GM12864 (cell line): ENCODE measurements at regions not wholly inside any gene's neighbourhood (a gene's known extent, or its start where the extent isn't known, plus 50 kb on each side); places are given as distances from the start of the nearest gene placed in this dataset.
"Not testable (repeated sequence)": the region's sequence is repeated elsewhere in the genome, so short reads cannot be mapped to it uniquely, and the experiment has no call there.

Experiments used
- DNase-seq: peaks from one replicate; pipeline ENCODE4 v3.0.0-alpha.2; 2011; ENCODE audit warnings: low read depth
- H3K4me3 ChIP-seq: 2 replicates; pipeline ENCODE4 v1.5.1; 2011; ENCODE audit warnings: mild to moderate bottlenecking, low read depth, low read length, control low read depth
- CTCF ChIP-seq: IDR thresholded peaks from 2 replicates; pipeline ENCODE4 v1.5.1; 2011; ENCODE audit warnings: low read depth, mild to moderate bottlenecking, moderate library complexity, low read length, control low read depth, inconsistent platforms; ENCODE audit errors: missing control alignments

GRCh38 chr6:159421586-159421985 is 252.4 kb downstream of the FNDC1 start:
- TF ChIP-seq CTCF = no peak
- DNase-seq = no peak
- no peak overlapping the region for H3K4me3 ChIP-seq

GRCh38 chr6:159418997-159419396 is 249.8 kb downstream of the FNDC1 start:
- TF ChIP-seq CTCF = no peak
- no peak for DNase-seq
- no peak overlapping the region for H3K4me3 ChIP-seq

GRCh38 chr6:159416891-159417560 is 247.8 kb downstream of the FNDC1 start:
- TF ChIP-seq CTCF = no peak

GRCh38 chr6:159415540-159415939 is 246.3 kb downstream of the FNDC1 start:
- no peak overlapping the region for H3K4me3 ChIP-seq
- no peak for TF ChIP-seq CTCF
- no peak for DNase-seq

More at GRCh38 chr6:159416891-159417560, 247.8 kb downstream of the FNDC1 start:
- no peak for DNase-seq
- no peak overlapping the region for H3K4me3 ChIP-seq

GRCh38 chr6:159414711-159415110 is 245.5 kb downstream of the FNDC1 start:
- no peak for DNase-seq
- TF ChIP-seq CTCF = no peak
- H3K4me3 ChIP-seq = no peak overlapping the region

- not testable (repeated sequence) for DNase-seq, H3K4me3 ChIP-seq
Observed at GRCh38 chr6:159407211-159407780, 238.1 kb downstream of the FNDC1 start.

- no peak overlapping the region for H3K4me3 ChIP-seq
- no peak for DNase-seq
- TF ChIP-seq CTCF = no peak
Observed at GRCh38 chr6:159404296-159404695, 235.1 kb downstream of the FNDC1 start.
